ENCODE measurements at regions not wholly inside any gene's neighbourhood (a gene's known extent, or its start where the extent isn't known, plus 50 kb on each side); places are given as distances from the start of the nearest gene placed in this dataset.

DNA sequence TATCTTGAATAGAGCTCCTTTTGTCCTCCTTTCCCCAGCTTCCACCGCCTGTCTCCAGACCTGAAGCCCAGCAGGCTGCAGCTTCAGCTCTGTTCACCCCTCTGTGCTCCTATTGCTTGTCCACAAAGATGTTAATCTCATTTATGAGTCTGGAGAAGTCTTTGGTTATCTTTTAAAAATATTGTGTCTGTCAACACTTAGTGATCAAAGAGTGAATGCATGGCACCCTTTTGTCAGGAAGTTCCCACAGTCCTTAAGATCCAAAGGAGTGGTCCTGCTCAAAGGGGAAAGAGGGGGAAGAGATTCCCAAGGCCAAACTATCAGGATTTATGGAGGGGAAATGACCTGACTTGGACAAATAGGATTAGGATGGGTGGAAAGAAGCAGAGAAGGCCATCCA lies 118.9 kb downstream of the ACAA2 start:
- no peak overlapping the region for H3K27ac ChIP-seq (ENCODE audit: low read depth, low read length)
- H3K27me3 ChIP-seq (ENCODE audit: low read length): no peaks in the 10 kb centered on the region
- no peaks in the 10 kb centered on the region for H3K9me3 ChIP-seq (ENCODE audit: insufficient read depth, low read length)
- no peaks in the 10 kb centered on the region for H4K20me1 ChIP-seq (ENCODE audit: low read depth, low read length)
- no peak for TF ChIP-seq EZH2phosphoT487 (conservative IDR thresholded peaks at IDR 0.05; ENCODE audit: low read length)
- TF ChIP-seq CTCF (IDR thresholded peaks at IDR 0.05; ENCODE audit: insufficient read depth, low read length, poor library complexity, severe bottlenecking): no peak
- no peak overlapping the region for H2AFZ ChIP-seq (ENCODE audit: low read depth, low read length, severe bottlenecking)
- no peaks in the 10 kb centered on the region for H3K9me2 ChIP-seq (replicated peaks; ENCODE audit: insufficient read depth, low read length)
- H3K79me2 ChIP-seq (ENCODE audit: insufficient read depth, low read length): no peaks in the 10 kb centered on the region
- H3K9ac ChIP-seq (ENCODE audit: low read length): no peak overlapping the region
- no peak overlapping the region for H3K4me2 ChIP-seq (ENCODE audit: low read depth, low read length, poor library complexity, severe bottlenecking)
- no peaks in the 10 kb centered on the region for H3F3A ChIP-seq (ENCODE audit: insufficient read depth)
- no peaks in the 10 kb centered on the region for H3K36me3 ChIP-seq (ENCODE audit: low read length)
- H3K4me3 ChIP-seq (ENCODE audit: insufficient read depth, low read length, poor library complexity, severe bottlenecking): no peak overlapping the region

DNA sequence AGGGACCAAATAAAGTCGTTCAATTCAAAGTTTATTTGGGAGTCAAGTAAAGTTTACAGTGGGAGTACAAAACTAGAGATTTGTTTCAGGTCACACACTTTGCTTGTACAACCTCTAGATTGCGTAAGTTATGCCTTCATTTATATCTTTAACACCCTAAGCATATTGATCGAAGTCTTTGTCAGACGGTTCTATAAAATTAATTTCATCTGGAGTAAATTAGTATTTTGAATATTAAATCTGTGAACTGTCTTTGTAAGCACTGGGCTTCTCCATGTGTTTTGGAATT lies 119.7 kb downstream of the ACAA2 start:
- Histone ChIP-seq H3K36me3 (ENCODE audit: low read length) (no peaks in the 10 kb centered on the region), H3K9me2 (replicated peaks; ENCODE audit: insufficient read depth, low read length) (no peaks in the 10 kb centered on the region), H2AFZ (ENCODE audit: low read depth, low read length, severe bottlenecking) (no peak overlapping the region), H3K4me3 (ENCODE audit: insufficient read depth, low read length, poor library complexity, severe bottlenecking) (no peak overlapping the region), H3F3A (ENCODE audit: insufficient read depth) (no peaks in the 10 kb centered on the region), H3K27me3 (ENCODE audit: low read length) (no peaks in the 10 kb centered on the region), H3K9me3 (ENCODE audit: insufficient read depth, low read length) (no peaks in the 10 kb centered on the region), H3K79me2 (ENCODE audit: insufficient read depth, low read length) (no peaks in the 10 kb centered on the region), H3K27ac (ENCODE audit: low read depth, low read length) (no peak overlapping the region), H3K4me2 (ENCODE audit: low read depth, low read length, poor library complexity, severe bottlenecking) (no peak overlapping the region), H3K9ac (ENCODE audit: low read length) (no peak overlapping the region), H4K20me1 (ENCODE audit: low read depth, low read length) (no peaks in the 10 kb centered on the region)
- no peak for TF ChIP-seq CTCF (IDR thresholded peaks at IDR 0.05; ENCODE audit: insufficient read depth, low read length, poor library complexity, severe bottlenecking)
- TF ChIP-seq EZH2phosphoT487 (conservative IDR thresholded peaks at IDR 0.05; ENCODE audit: low read length): no peak

DNA sequence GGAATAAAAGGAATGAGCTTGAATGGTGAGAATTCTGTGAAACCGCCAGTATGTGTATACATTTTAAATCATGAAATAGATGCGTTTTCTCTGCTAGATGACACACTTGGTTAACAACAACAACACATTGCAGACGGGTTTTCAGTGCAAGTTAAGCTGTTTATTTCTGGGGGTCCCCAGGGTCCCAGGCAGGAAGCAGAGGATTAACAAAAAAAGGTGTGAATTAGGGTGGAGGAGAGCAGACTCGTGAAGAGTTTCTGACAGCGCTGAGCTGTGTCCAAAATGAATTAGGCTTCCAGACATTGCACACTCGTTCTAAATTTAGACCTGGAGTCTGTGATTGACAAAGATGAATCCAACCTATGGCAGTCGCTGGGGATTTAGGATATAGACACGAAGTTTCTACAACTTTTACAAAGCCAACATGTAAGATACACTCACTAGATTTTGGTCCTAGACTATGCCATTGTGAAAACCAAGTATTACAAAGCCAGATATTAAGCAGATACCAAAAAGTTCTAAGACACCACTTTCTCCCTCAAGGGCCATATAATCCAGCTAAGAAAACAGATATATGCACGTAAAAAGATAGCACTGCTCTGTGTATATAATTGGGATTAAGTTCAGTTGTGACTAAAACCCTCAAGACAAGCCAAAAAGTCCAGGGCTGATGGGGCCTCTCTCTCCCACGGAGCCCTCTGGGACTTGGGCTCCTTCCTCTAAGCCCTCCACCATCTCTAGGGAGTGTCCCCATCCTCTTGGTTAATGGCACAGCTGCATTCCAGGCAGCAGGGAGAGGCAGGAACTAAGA lies 120.2 kb downstream of the ACAA2 start:
- TF ChIP-seq EZH2phosphoT487 (conservative IDR thresholded peaks at IDR 0.05; ENCODE audit: low read length): no peak
- Histone ChIP-seq H3K27me3 (ENCODE audit: low read length) (no peaks in the 10 kb centered on the region), H3K9me2 (replicated peaks; ENCODE audit: insufficient read depth, low read length) (no peaks in the 10 kb centered on the region), H2AFZ (ENCODE audit: low read depth, low read length, severe bottlenecking) (no peak overlapping the region), H3K79me2 (ENCODE audit: insufficient read depth, low read length) (no peaks in the 10 kb centered on the region), H3K27ac (ENCODE audit: low read depth, low read length) (no peak overlapping the region), H3K9me3 (ENCODE audit: insufficient read depth, low read length) (no peaks in the 10 kb centered on the region), H4K20me1 (ENCODE audit: low read depth, low read length) (no peaks in the 10 kb centered on the region), H3K9ac (ENCODE audit: low read length) (no peak overlapping the region), H3K4me3 (ENCODE audit: insufficient read depth, low read length, poor library complexity, severe bottlenecking) (no peak overlapping the region), H3K4me2 (ENCODE audit: low read depth, low read length, poor library complexity, severe bottlenecking) (no peak overlapping the region), H3K36me3 (ENCODE audit: low read length) (no peaks in the 10 kb centered on the region), H3F3A (ENCODE audit: insufficient read depth) (no peaks in the 10 kb centered on the region)

DNA sequence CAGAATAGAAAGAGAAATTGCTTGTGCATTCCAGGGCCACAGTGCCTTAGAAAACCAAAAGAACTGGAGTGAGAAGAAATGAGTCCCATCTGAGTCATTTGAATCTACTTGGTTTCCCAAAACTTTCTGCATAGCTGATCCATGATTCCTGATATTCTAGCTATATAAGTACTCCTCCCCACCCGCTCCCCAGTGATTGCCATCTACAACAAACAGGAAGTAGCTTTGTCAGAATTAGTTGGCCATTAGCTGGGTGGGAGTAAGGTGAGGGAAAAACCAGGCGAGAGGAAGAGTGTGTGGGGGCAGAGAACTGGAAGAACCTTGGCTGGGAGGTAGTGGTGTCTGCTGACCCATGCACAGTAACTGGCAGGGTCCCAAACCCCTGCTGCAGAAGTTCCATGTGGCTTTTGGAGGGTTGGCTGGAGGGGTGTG lies 122.1 kb downstream of the ACAA2 start:
- no peaks in the 10 kb centered on the region for H3F3A ChIP-seq (ENCODE audit: insufficient read depth)
- no peak overlapping the region for H3K27ac ChIP-seq (ENCODE audit: low read depth, low read length)

More for the DNA sequence above, 122.1 kb downstream of the ACAA2 start:
- Histone ChIP-seq H3K79me2 (ENCODE audit: insufficient read depth, low read length) (no peaks in the 10 kb centered on the region), H3K36me3 (ENCODE audit: low read length) (no peaks in the 10 kb centered on the region), H3K9me3 (ENCODE audit: insufficient read depth, low read length) (no peaks in the 10 kb centered on the region), H3K9me2 (replicated peaks; ENCODE audit: insufficient read depth, low read length) (no peaks in the 10 kb centered on the region), H4K20me1 (ENCODE audit: low read depth, low read length) (no peaks in the 10 kb centered on the region), H2AFZ (ENCODE audit: low read depth, low read length, severe bottlenecking) (no peak overlapping the region), H3K27me3 (ENCODE audit: low read length) (no peaks in the 10 kb centered on the region), H3K9ac (ENCODE audit: low read length) (no peak overlapping the region), H3K4me2 (ENCODE audit: low read depth, low read length, poor library complexity, severe bottlenecking) (no peak overlapping the region), H3K4me3 (ENCODE audit: insufficient read depth, low read length, poor library complexity, severe bottlenecking) (no peak overlapping the region)
- TF ChIP-seq CTCF (IDR thresholded peaks at IDR 0.05; ENCODE audit: insufficient read depth, low read length, poor library complexity, severe bottlenecking): no peak
- TF ChIP-seq EZH2phosphoT487 (conservative IDR thresholded peaks at IDR 0.05; ENCODE audit: low read length): no peak

Data from SU-DHL-6 (cell line).